LNCAP (cell line): ENCODE measurements at regions not wholly inside any gene's neighbourhood (a gene's known extent, or its start where the extent isn't known, plus 50 kb on each side); places are given as distances from the start of the nearest gene placed in this dataset.

ENCODE experiments used
- CTCF ChIP-seq: fragments of 450-650 bp; IDR thresholded peaks from 2 replicates; pipeline ENCODE4 v1.5.1; 2017; ENCODE audit warnings: mild to moderate bottlenecking

- no peak for TF ChIP-seq CTCF
Observed at GRCh38 chr3:30302027-30302426, 304.4 kb upstream of the TGFBR2 start.

DNA sequence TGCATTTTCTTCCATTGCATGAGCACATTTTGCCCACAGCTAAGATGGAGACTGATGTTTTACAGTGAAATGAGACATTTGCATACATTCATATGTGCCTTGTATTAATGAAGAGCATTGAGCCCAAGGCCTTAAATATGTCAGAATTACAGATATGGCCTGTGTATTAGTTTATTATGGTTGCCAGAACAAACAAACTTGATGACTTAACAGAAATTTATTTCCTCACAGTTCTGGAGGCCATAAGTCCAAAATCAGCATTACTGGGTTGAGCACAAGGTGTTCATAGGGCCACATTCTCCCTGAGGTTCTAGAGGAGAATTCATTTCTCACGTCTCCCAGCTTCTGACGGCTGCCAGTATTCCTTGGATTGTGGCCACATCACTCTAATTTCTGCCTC, 302.6 kb upstream of the TGFBR2 start:
- no peak for TF ChIP-seq CTCF

- TF ChIP-seq CTCF = no peak
Observed at GRCh38 chr3:30305021-30305420, 301.4 kb upstream of the TGFBR2 start.

DNA sequence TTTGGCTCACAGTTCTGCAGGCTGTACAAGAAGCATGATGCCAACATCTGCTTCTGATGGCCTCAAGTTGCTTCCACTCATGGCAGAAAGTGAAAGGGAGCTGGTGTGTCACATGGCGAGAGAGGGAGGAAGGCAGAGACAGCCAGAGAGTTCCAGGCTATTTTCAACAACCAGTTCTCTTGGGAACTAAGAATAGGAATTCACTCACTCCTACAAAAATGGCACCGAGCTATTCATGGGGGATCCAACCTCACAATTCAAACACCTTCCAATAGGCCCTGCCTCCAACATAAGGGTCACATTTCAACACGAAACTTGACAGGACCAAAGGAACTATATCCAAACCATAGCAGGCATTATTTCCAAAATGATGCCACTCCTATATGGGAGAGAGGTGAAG, 299.5 kb upstream of the TGFBR2 start:
- no peak for TF ChIP-seq CTCF

GRCh38 chr3:30307372-30307950, 298.9 kb upstream of the TGFBR2 start:
- no peak for TF ChIP-seq CTCF

- TF ChIP-seq CTCF = no peak
Observed at GRCh38 chr3:30308131-30308530, 298.3 kb upstream of the TGFBR2 start.

DNA sequence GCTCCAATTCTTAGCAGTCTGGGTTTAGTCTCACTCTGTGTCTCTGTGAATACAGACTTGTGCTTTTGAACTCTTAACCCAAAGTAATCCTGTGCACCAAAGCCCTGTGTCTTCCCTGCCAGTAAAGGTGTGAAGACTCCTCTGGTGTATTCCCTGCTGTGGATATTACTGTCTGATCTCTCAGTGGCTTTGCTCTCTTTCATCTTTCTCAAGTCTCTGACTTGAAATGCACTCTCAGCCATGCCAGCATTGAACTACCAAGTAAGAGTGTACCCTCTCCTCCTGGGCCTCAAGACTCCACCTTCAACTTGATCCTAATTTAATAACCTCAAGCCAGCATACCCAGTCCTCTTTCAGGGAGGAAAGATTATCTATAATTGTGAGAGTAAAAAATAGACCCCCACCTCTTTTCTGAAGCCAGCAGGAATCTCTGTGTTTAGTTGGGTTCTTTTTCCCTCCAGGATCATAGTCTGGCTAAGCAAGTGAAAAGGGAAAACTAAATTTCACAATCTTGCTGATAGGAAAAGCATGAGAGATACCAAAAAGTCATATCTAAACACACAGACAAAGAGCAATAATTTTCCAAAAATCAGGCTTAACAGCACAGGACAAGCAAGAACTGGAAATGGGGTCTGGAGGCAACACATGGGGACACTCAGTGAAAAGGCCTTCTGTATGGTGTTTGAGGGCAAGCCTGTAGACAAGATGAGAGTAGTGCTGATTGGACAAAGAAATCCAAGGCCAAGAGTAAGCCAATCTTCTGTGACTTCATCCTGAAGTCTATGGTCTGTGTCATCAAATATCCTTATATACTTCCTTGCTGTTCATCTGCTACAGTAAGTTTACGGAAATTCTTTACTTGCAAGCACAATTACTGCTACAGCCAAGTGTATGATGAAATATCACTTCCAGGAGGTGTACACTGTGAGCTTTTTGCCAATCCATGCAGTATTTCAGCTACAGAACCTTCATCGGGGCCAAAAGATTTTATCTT, 296.1 kb upstream of the TGFBR2 start:
- TF ChIP-seq CTCF = no peak
